Lung (tissue), 11 donors: ENCODE measurements at regions not wholly inside any gene's neighbourhood (a gene's known extent, or its start where the extent isn't known, plus 50 kb on each side); places are given as distances from the start of the nearest gene placed in this dataset.

Source experiments
- ATAC-seq: fragments of 200-7000 bp; cut with Tn5 transposase; one replicate; pipeline ENCODE4 v1.9.1; 2020; ENCODE audit warnings: moderate number of reproducible peaks; ENCODE audit not compliant: insufficient read depth, low FRiP score
- DNase-seq, 3 donors: peaks; one replicate each; pipeline ENCODE4 v3.0.0-alpha.2; 2013 to 2017
- H3K27ac ChIP-seq, 2 donors: one replicate each; pipeline ENCODE4 v1.5.1; 2013; ENCODE audit warnings: mild to moderate bottlenecking in 2 of 2, moderate library complexity in 2 of 2, control low read depth in 1 of 2, inconsistent platforms in 1 of 2, low read depth in 1 of 2, low read length in 1 of 2
- H3K27me3 ChIP-seq, 3 donors: one replicate each; pipeline ENCODE4 v1.5.1; 2013; ENCODE audit warnings: low read length in 2 of 3; ENCODE audit not compliant: control insufficient read depth in 3 of 3, insufficient read depth in 3 of 3
- H3K36me3 ChIP-seq, 4 donors: one replicate each; pipeline ENCODE4 v1.5.1; 2013; ENCODE audit warnings: low read length in 4 of 4, mild to moderate bottlenecking in 1 of 4, moderate library complexity in 1 of 4; ENCODE audit not compliant: control insufficient read depth in 4 of 4, insufficient read depth in 4 of 4
- H3K4me1 ChIP-seq, 5 donors: one replicate each; pipeline ENCODE4 v1.5.1; 2013; ENCODE audit warnings: low read length in 5 of 5, mild to moderate bottlenecking in 2 of 5, moderate library complexity in 1 of 5; ENCODE audit not compliant: control insufficient read depth in 5 of 5, insufficient read depth in 5 of 5
- H3K4me3 ChIP-seq: one replicate; pipeline ENCODE4 v1.5.1; 2013; ENCODE audit warnings: mild to moderate bottlenecking, control low read depth, moderate library complexity
- H3K9ac ChIP-seq, 2 donors: one replicate each; pipeline ENCODE4 v1.5.1; 2013; ENCODE audit warnings: low read length in 2 of 2, control low read depth in 1 of 2; ENCODE audit not compliant: insufficient read depth in 1 of 2
- H3K9me3 ChIP-seq, 4 donors: one replicate each; pipeline ENCODE4 v1.5.1; 2013; ENCODE audit warnings: low read length in 3 of 4, mild to moderate bottlenecking in 1 of 4, moderate library complexity in 1 of 4; ENCODE audit not compliant: control insufficient read depth in 4 of 4, insufficient read depth in 3 of 4
- WGBS, 2 donors: extraction: QIAGEN DNeasy Blood & Tissue Kit; methylation state at CpG; one replicate each; pipeline ENCODE4 v1.1.7; 2013; 5-methylcytosine and 5-hydroxymethylcytosine counted together
- TF ChIP-seq, protein P1 (sequence below): IDR thresholded peaks from 2 replicates; pipeline ENCODE4 v1.5.1; 2012; ENCODE audit warnings: mild to moderate bottlenecking; ENCODE audit errors: control extremely low read depth, extremely low read depth
- donor health status: control.
- donor health status: control.
- donor health status: Bipolar disorder and iron deficiency.
- donor health status: healthy.
- donor health status: DM: yes; HTN: yes; CAD: no.

- TF ChIP-seq, protein P1, sequence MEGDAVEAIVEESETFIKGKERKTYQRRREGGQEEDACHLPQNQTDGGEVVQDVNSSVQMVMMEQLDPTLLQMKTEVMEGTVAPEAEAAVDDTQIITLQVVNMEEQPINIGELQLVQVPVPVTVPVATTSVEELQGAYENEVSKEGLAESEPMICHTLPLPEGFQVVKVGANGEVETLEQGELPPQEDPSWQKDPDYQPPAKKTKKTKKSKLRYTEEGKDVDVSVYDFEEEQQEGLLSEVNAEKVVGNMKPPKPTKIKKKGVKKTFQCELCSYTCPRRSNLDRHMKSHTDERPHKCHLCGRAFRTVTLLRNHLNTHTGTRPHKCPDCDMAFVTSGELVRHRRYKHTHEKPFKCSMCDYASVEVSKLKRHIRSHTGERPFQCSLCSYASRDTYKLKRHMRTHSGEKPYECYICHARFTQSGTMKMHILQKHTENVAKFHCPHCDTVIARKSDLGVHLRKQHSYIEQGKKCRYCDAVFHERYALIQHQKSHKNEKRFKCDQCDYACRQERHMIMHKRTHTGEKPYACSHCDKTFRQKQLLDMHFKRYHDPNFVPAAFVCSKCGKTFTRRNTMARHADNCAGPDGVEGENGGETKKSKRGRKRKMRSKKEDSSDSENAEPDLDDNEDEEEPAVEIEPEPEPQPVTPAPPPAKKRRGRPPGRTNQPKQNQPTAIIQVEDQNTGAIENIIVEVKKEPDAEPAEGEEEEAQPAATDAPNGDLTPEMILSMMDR, result no peak
- 71 to 76% methylated on average over 2 of the region's 2 CpGs for WGBS, 2 donors
- ATAC-seq, result no peak
- H3K4me1 ChIP-seq, result peaks cover 0 to 7% (median 2%) of the 10 kb centered on the region in 5 donors
- peaks cover 0 to under 1% (median 0%) of the 10 kb centered on the region in 4 donors for H3K9me3 ChIP-seq
- DNase-seq, result peak in 2 of 3 donors; percentile 77 to 89
- no peak overlapping the region for H3K4me3 ChIP-seq
- H3K36me3 ChIP-seq, result no peaks in the 10 kb centered on the region
- no peaks in the 10 kb centered on the region for H3K27me3 ChIP-seq
- H3K9ac ChIP-seq, result no peak overlapping the region
- no peak overlapping the region for H3K27ac ChIP-seq
Measured at GRCh38 chr5:173399851-173400250, 71.6 kb upstream of the STC2 start.

- H3K27me3 ChIP-seq, result no peaks in the 10 kb centered on the region
- TF ChIP-seq, protein P1, result no peak
- no peak overlapping the region for H3K4me3 ChIP-seq
- H3K9ac ChIP-seq, result no peak overlapping the region
- DNase-seq (peak in 1 of 3 donors; percentile 32), ATAC-seq (no peak)
- no peaks in the 10 kb centered on the region for H3K36me3 ChIP-seq
- H3K4me1 ChIP-seq, result peaks cover 0 to 7% (median 2%) of the 10 kb centered on the region in 5 donors
- no peak overlapping the region for H3K27ac ChIP-seq
- WGBS, 2 donors, result 37 to 58% methylated on average over 6 of the region's 6 CpGs
- peaks cover 0 to 6% (median 2%) of the 10 kb centered on the region in 4 donors for H3K9me3 ChIP-seq
Measured at GRCh38 chr5:173397516-173397915, 69.3 kb upstream of the STC2 start.

GRCh38 chr5:173396311-173396993, 68.2 kb upstream of the STC2 start:
- no peak for ATAC-seq
- H3K9me3 ChIP-seq, result peaks cover 0 to 10% (median 3%) of the 10 kb centered on the region in 4 donors
- peaks cover 0 to 7% (median 2%) of the 10 kb centered on the region in 5 donors for H3K4me1 ChIP-seq
- H3K4me3 ChIP-seq, result no peak overlapping the region
- TF ChIP-seq, protein P1, result no peak
- no peak overlapping the region for H3K27ac ChIP-seq
- no peaks in the 10 kb centered on the region for H3K36me3 ChIP-seq
- DNase-seq, result peak; percentile 29 to 48 (median 45)
- no peaks in the 10 kb centered on the region for H3K27me3 ChIP-seq
- no peak overlapping the region for H3K9ac ChIP-seq
- 75% methylated on average over 14 of the region's 14 CpGs for WGBS, 2 donors
